ENCODE measurements at regions not wholly inside any gene's neighbourhood (a gene's known extent, or its start where the extent isn't known, plus 50 kb on each side); places are given as distances from the start of the nearest gene placed in this dataset.

GRCh38 chr14:98548071-98548686 is 723.8 kb downstream of the BCL11B start:
- DNase-seq (ENCODE audit: low spot score): no peak

DNA sequence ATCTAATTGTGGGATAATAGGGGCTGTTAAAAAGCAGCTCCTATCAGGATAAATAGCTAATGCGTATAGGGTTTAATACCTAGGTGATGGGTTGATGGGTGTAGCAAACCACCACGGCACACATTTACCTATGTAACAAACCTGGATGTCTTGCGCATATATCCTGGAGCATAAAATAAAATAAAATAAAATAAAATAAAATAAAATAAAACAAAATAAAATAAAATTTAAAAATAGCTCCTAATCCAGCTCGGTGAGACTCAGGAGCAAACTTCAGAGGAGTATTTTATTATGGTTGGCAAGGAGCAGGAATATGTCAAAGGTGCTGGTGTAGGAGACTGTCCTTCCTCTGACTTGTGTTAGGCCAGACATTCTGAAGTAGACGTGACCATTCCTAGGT is 721.0 kb downstream of the BCL11B start:
- DNase-seq (ENCODE audit: low spot score): no peak

GRCh38 chr14:98555440-98555839 is 716.6 kb downstream of the BCL11B start:
- no peak for DNase-seq (ENCODE audit: low spot score)

- DNase-seq (ENCODE audit: low spot score): no peak
These were observed 708.0 kb downstream of the BCL11B start for GRCh38 chr14:98564006-98564405.

DNA sequence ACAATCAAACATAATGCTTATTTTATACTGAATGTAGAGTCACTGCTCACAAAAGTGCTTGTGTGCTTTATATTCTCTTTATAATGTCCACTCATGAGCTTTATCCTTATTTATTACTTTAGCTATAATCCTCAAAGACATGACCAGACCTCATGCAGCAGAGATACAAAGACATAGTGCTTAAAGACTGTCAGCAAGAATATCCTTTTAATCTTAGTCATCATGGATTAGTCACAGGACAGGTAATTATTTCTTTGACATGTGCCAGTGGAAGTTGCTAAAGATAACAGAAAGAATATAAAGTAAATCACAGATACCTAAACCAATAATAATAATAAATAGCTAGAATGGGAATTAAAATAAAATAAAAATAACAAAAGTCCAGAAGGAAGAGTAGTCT is 707.5 kb downstream of the BCL11B start:
- DNase-seq (ENCODE audit: low spot score): no peak

GRCh38 chr14:98571104-98571503 is 700.9 kb downstream of the BCL11B start:
- DNase-seq (ENCODE audit: low spot score): no peak

- DNase-seq (ENCODE audit: low spot score): no peak
These were observed 698.9 kb downstream of the BCL11B start for GRCh38 chr14:98573082-98573481.

GRCh38 chr14:98576463-98576862 is 695.5 kb downstream of the BCL11B start:
- DNase-seq (ENCODE audit: low spot score): no peak

DNA sequence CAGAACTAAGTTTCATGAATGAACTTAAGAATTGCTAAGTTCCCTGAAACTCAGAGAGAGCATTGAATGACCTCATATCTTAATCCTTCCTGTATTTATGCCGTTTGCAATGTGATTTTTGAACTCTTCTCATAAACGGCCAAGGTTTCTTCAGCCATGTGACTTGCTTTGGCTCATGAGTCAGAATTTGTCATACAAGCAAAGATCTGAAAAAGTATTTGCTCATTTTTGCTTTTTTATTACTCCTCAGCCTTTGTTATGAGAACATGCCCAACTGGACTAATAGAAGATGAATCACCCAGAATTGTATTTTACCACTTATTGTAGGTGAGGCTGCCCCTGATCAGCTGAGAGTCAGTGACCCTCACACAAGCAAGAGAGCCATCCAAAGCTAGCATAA is 693.8 kb downstream of the BCL11B start:
- no peak for DNase-seq (ENCODE audit: low spot score)

DNA sequence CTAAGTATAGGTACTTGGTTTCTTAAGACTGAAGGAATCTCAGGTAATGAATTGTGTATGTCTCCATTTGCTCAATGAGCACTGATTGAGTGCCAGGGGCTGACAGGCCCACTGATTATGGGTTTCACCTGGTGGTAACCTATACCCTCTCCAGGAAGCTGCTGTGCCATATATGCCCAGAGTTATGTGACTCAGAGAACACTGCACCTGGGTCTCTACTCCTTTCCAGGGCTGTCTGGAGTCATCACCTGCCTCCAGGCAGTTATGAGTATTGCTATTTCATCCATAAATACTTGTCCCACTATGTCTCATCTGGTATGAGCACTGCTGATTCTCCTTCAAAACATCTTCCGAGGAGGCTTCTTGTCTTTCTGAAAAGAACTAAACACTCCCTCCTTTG is 692.9 kb downstream of the BCL11B start:
- no peak for DNase-seq (ENCODE audit: low spot score)

DNA sequence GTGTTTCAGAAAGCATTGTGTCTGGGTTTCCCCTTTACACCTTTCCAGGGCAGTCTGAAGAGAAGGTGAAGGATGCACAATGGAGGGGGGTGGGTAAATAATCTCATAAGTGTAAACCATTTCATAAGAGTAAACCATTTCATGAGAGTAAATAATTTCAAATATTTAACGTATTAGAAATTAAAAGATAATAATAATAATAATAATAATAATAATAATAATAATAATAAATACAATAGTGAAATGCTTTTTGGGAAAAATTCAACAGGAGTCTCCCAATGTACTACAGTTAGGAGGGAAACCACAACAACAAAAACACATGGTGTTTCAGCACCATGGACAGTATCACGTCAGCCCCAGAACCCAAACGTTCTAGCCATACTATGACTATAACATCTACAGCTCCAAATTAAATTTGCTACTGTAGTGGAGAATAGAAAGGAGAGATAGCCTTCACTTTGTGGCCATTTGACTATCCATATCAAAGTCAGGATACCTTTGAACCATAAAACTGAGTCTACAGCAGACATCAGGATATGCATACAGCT is 691.8 kb downstream of the BCL11B start:
- DNase-seq (ENCODE audit: low spot score): no peak

- DNase-seq (ENCODE audit: low spot score): no peak
These were observed 689.7 kb downstream of the BCL11B start for GRCh38 chr14:98582276-98582675.

- no peak for DNase-seq (ENCODE audit: low spot score)
These were observed 680.8 kb downstream of the BCL11B start for GRCh38 chr14:98591161-98591560.

DNA sequence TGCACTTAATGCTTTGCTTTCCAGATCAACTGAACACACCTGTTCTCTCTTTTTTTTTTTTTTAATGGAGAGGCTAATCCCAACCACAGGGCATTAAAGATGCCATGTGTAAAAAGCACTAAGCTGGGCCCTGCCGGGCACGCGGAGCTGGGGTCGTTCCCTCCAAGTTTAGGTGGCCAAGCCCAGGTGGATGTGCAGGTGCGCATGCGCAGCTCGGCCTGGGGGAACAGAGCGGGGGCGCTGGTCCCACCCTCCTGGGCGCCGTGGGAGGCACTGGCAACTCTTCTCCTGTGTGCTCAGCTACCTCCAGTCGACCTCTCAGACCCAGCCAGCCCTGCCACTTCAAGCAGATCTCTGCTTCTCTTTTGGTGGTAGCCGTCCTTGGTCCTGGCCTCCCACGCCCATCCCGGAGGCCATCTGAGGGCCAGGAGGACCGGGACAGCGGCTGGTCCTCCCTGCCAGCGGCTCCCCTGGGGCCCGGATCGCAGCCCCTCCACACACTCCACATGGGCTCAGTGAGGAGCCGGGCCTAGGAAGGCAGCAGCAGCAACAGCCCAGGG is 679.3 kb downstream of the BCL11B start:
- no peak for DNase-seq (ENCODE audit: low spot score)

DNA sequence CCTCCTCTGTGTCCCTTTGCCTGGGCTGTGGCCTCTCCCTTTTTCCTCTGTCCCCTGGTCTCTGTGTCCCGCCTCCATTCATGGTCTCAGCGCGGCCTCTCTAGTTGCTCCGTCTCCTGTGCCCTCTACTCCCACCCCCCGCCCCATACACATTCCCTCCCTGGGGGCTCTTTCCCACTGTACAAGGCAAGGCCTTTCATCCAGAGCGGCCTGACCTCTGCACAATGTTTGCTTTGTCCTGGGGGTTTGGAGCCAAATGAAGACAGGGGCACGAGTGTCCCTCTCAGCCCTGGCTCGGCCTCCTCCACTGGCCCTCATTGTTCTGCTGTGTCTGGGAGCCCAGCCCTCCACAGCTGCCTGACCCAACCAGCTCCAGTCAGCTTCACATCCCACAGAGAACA is 678.6 kb downstream of the BCL11B start:
- no peak for DNase-seq (ENCODE audit: low spot score)

DNA sequence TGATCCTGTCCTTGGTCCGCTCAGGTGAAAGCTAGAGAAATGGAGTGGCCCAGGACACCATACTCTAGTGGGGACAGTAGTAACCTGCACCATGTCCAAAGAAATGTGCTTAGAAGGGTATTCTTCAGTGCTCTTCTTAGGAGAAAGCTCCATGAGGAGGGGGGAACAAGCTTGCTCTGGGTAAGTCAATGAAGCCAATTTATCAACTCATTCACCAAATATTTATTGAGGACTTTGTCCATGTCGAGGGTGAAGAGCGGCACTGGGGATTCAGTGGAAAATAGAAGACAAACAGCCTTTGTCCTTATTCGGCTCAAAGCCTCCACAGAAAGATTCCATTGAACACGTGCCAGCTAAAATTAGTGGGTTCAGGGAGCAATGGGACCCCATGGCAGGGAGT is 677.8 kb downstream of the BCL11B start:
- no peak for DNase-seq (ENCODE audit: low spot score)

DNA sequence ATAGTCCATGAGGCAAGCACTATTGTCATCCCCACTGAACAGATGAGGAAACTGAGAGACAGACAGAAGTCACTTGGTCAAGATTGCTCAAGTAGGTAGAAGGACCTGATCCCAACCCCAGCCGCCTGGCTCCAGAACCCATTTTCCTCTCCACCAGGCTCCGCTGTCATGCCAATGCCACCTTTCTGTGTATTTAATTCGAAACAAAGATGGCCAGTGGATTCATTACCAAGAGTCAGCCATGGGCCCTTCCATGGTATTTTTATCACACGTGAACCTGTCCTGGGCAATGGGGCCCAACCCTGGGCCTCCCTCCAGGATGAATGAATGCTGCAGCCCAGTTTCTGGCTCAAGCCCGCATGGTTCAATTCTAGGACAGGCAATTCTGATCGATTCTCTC is 673.4 kb downstream of the BCL11B start:
- DNase-seq (ENCODE audit: low spot score): no peak

DNA sequence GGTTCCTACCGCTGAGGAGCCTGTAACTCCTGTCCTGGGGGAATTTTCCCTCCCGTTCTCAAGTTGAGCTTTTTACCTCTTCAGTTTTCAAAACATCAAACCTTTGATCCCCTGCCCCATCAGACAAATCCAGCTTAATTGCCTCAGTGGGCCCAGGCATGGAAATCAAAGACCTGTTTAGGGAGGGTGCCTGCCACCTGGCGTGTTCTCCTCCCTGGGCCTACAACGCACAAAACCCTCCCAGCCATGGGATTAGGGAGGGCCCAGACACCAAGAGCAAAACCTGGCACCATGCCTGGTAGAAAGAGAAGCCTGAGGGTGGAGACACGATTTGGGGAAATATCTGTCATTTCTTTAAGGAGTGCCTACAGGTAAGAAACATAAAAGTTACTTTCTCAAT is 672.9 kb downstream of the BCL11B start:
- DNase-seq (ENCODE audit: low spot score): no peak

DNA sequence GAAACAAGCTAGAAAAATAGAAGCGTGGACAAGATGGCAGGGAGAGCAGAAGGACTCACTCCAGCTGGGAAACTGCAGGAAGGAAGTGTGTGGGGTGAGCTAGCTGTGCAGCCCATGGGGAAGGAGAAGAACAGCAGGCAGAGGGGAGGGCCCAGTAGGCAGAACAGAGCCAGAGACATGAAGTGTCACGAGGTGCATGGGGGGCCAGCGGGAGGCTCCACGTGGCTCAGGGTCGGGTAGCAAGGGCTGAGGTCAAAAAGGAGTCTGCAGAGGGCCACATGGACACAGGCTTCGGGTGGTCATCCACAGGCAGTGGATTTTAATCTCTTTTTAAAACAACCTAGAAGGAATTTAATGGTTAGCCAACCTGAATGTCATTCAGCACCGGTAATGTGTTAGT is 669.0 kb downstream of the BCL11B start:
- DNase-seq (ENCODE audit: low spot score): no peak

DNA sequence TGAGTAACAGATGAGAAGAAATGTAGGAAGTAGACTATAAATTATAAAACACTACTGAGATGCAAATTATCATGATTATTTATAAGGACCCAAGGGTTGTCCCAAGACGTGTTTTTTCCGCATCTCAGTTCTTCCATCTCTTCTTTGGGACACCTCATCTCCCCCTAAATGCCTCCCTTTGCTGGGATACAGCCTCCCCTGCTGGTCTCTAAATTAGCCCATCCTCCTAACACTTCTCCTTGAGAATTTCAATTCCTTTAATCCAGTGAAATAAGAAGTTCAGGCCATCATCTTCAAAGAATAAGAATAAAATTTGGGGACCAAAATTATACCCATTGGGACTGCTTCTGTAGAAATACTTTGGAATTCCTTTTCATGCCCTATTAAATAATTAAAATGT is 667.0 kb downstream of the BCL11B start:
- DNase-seq (ENCODE audit: low spot score): no peak

GRCh38 chr14:98606041-98606640 is 665.9 kb downstream of the BCL11B start:
- no peak for DNase-seq (ENCODE audit: low spot score)

- DNase-seq (ENCODE audit: low spot score): no peak
These were observed 665.2 kb downstream of the BCL11B start for GRCh38 chr14:98606816-98607215.

DNA sequence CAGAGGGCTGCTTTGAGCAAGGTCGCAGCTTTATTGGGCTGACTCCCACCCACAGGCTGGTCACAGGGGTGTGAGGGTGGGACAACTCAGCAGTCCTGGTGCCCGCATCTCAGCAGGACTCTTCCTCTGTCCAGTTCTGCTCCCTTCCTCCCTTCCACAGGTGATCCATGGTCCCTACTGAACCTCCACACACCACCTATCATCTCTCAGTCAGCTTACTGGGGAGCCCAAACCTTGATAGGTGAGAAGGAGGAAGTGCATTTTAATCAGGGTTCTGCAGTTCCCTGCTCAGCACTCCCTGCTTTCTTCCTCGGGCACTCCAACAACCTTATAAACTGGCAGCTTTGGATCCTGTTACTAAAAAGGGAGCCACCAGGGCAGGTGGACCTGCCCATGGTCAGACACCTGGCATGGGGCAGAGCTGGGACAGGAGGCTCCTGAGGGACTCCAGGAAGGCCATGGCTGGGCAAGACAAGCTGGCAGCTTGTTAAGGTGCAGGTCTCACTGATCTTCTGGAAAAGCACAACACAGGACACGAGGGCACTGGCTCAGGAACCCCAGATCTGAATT is 664.6 kb downstream of the BCL11B start:
- no peak for DNase-seq (ENCODE audit: low spot score)

Data from ureter (tissue), 1 donor.